ENCODE measurements at regions not wholly inside any gene's neighbourhood (a gene's known extent, or its start where the extent isn't known, plus 50 kb on each side); places are given as distances from the start of the nearest gene placed in this dataset.
A peak's percentile ranks its signal among the peaks of the same experiment; 100 is the strongest.

GRCh38 chr10:42977032-42977416 is 99.8 kb upstream of the RET start:
- no peak overlapping the region for H3K27ac Mint-ChIP-seq
- 69% methylated on average over 2 of the region's 5 CpGs for WGBS (ENCODE audit: insufficient coverage)
- H3K27me3 ChIP-seq (replicated peaks in 1 of 2; ENCODE audit: control insufficient read depth in 2 of 2, extremely low read depth in 1 of 2, insufficient read depth in 2 of 2, low read length in 1 of 2): peaks cover 0 to 25% of the 10 kb centered on the region in 2 experiments

GRCh38 chr10:42979181-42979580 is 97.7 kb upstream of the RET start:
- Histone ChIP-seq H3K27ac (ENCODE audit: low read length) (no peak overlapping the region), H3K4me3 (ENCODE audit: control insufficient read depth in 1 of 2, extremely low read depth in 1 of 2, low read length in 1 of 2) (no peak overlapping the region), H3K9me3 (no peaks in the 10 kb centered on the region), H3K27me3 (replicated peaks in 1 of 2; ENCODE audit: control insufficient read depth in 2 of 2, extremely low read depth in 1 of 2, insufficient read depth in 2 of 2, low read length in 1 of 2) (peaks cover 0 to 22% of the 10 kb centered on the region in 2 experiments), H3K36me3 (ENCODE audit: control insufficient read depth in 2 of 2, extremely low read depth in 1 of 2, insufficient read depth in 1 of 2, low read length in 1 of 2) (no peaks in the 10 kb centered on the region), H3K4me1 (ENCODE audit: control insufficient read depth in 1 of 2, extremely low read depth in 1 of 2, insufficient read depth in 2 of 2, low read length in 2 of 2) (no peaks in the 10 kb centered on the region)
- Mint-ChIP-seq H3K27me3 (peaks cover 0 to 2% of the 10 kb centered on the region in 2 donors), H3K4me1 (no peaks in the 10 kb centered on the region), H3K9me3 (no peaks in the 10 kb centered on the region), H3K36me3 (no peaks in the 10 kb centered on the region), H3K4me3 (no peak overlapping the region), H3K27ac (no peak overlapping the region)
- no peak for ATAC-seq (replicated peaks in 1 of 4)
- ChIA-PET CTCF (no interaction called here), POLR2A (no interaction called here)
- WGBS (ENCODE audit: insufficient coverage): 32% methylated on average over 2 of the region's 2 CpGs
- no peak for DNase-seq

More at GRCh38 chr10:42977032-42977416, 99.8 kb upstream of the RET start:
- ChIA-PET POLR2A (no interaction called here), CTCF (no interaction called here)
- H3K4me3 ChIP-seq (ENCODE audit: control insufficient read depth in 1 of 2, extremely low read depth in 1 of 2, low read length in 1 of 2): no peak overlapping the region
- Mint-ChIP-seq H3K9me3 (no peaks in the 10 kb centered on the region), H3K4me3 (no peak overlapping the region), H3K27me3 (peaks cover 2 to 4% of the 10 kb centered on the region in 2 donors), H3K4me1 (no peaks in the 10 kb centered on the region), H3K36me3 (no peaks in the 10 kb centered on the region)
- H3K9me3 ChIP-seq: no peaks in the 10 kb centered on the region
- H3K36me3 ChIP-seq (ENCODE audit: control insufficient read depth in 2 of 2, extremely low read depth in 1 of 2, insufficient read depth in 1 of 2, low read length in 1 of 2): no peaks in the 10 kb centered on the region
- peak in 1 of 35 experiments; percentile 1 for DNase-seq
- no peaks in the 10 kb centered on the region for H3K4me1 ChIP-seq (ENCODE audit: control insufficient read depth in 1 of 2, extremely low read depth in 1 of 2, insufficient read depth in 2 of 2, low read length in 2 of 2)
- no peak for ATAC-seq (replicated peaks in 1 of 4)
- no peak overlapping the region for H3K27ac ChIP-seq (ENCODE audit: low read length)

- CTCF ChIA-PET: no interaction called here
- POLR2A ChIA-PET: no interaction called here
- Mint-ChIP-seq H3K4me3 (no peak overlapping the region), H3K27ac (no peak overlapping the region), H3K4me1 (no peaks in the 10 kb centered on the region), H3K9me3 (no peaks in the 10 kb centered on the region), H3K36me3 (no peaks in the 10 kb centered on the region), H3K27me3 (peaks cover 0 to 2% of the 10 kb centered on the region in 2 donors)
- peaks cover 0 to 15% of the 10 kb centered on the region in 2 experiments for H3K27me3 ChIP-seq (replicated peaks in 1 of 2; ENCODE audit: control insufficient read depth in 2 of 2, extremely low read depth in 1 of 2, insufficient read depth in 2 of 2, low read length in 1 of 2)
- H3K9me3 ChIP-seq: no peaks in the 10 kb centered on the region
- no peaks in the 10 kb centered on the region for H3K36me3 ChIP-seq (ENCODE audit: control insufficient read depth in 2 of 2, extremely low read depth in 1 of 2, insufficient read depth in 1 of 2, low read length in 1 of 2)
- no peaks in the 10 kb centered on the region for H3K4me1 ChIP-seq (ENCODE audit: control insufficient read depth in 1 of 2, extremely low read depth in 1 of 2, insufficient read depth in 2 of 2, low read length in 2 of 2)
- DNase-seq (peak in 1 of 35 experiments; percentile 6), ATAC-seq (replicated peaks in 1 of 4) (no peak)
- H3K4me3 ChIP-seq (ENCODE audit: control insufficient read depth in 1 of 2, extremely low read depth in 1 of 2, low read length in 1 of 2): no peak overlapping the region
- WGBS (ENCODE audit: insufficient coverage): 80% methylated on average over 9 of the region's 12 CpGs
- no peak overlapping the region for H3K27ac ChIP-seq (ENCODE audit: low read length)
These were observed 97.0 kb upstream of the RET start for GRCh38 chr10:42979721-42980467.

- ChIA-PET CTCF (no interaction called here), POLR2A (no interaction called here)
- Mint-ChIP-seq H3K27ac (no peak overlapping the region), H3K36me3 (no peaks in the 10 kb centered on the region), H3K4me1 (no peaks in the 10 kb centered on the region), H3K27me3 (peaks cover 0 to 2% of the 10 kb centered on the region in 2 donors), H3K9me3 (no peaks in the 10 kb centered on the region), H3K4me3 (no peak overlapping the region)
- H3K4me3 ChIP-seq (ENCODE audit: control insufficient read depth in 1 of 2, extremely low read depth in 1 of 2, low read length in 1 of 2): no peak overlapping the region
- no peak overlapping the region for H3K27ac ChIP-seq (ENCODE audit: low read length)
- H3K9me3 ChIP-seq: no peaks in the 10 kb centered on the region
- H3K36me3 ChIP-seq (ENCODE audit: control insufficient read depth in 2 of 2, extremely low read depth in 1 of 2, insufficient read depth in 1 of 2, low read length in 1 of 2): no peaks in the 10 kb centered on the region
- ATAC-seq (replicated peaks in 1 of 4) (no peak), DNase-seq (peak in 1 of 35 experiments; percentile 8)
- 78% methylated on average over 8 of the region's 15 CpGs for WGBS (ENCODE audit: insufficient coverage)
- peaks cover 0 to 13% of the 10 kb centered on the region in 2 experiments for H3K27me3 ChIP-seq (replicated peaks in 1 of 2; ENCODE audit: control insufficient read depth in 2 of 2, extremely low read depth in 1 of 2, insufficient read depth in 2 of 2, low read length in 1 of 2)
- H3K4me1 ChIP-seq (ENCODE audit: control insufficient read depth in 1 of 2, extremely low read depth in 1 of 2, insufficient read depth in 2 of 2, low read length in 2 of 2): no peaks in the 10 kb centered on the region
These were observed 96.1 kb upstream of the RET start for GRCh38 chr10:42980553-42981357.

GRCh38 chr10:42981358-42982236 is 95.3 kb upstream of the RET start:
- H3K36me3 Mint-ChIP-seq: no peaks in the 10 kb centered on the region
- peaks cover 0 to 11% of the 10 kb centered on the region in 2 experiments for H3K27me3 ChIP-seq (replicated peaks in 1 of 2; ENCODE audit: control insufficient read depth in 2 of 2, extremely low read depth in 1 of 2, insufficient read depth in 2 of 2, low read length in 1 of 2)
- H3K4me1 Mint-ChIP-seq: no peaks in the 10 kb centered on the region
- no peaks in the 10 kb centered on the region for H3K4me1 ChIP-seq (ENCODE audit: control insufficient read depth in 1 of 2, extremely low read depth in 1 of 2, insufficient read depth in 2 of 2, low read length in 2 of 2)
- H3K36me3 ChIP-seq (ENCODE audit: control insufficient read depth in 2 of 2, extremely low read depth in 1 of 2, insufficient read depth in 1 of 2, low read length in 1 of 2): no peaks in the 10 kb centered on the region
- H3K4me3 Mint-ChIP-seq: no peak overlapping the region
- peaks cover 0 to 2% of the 10 kb centered on the region in 2 donors for H3K27me3 Mint-ChIP-seq
- H3K27ac ChIP-seq (ENCODE audit: low read length): no peak overlapping the region
- ATAC-seq (replicated peaks in 1 of 4) (no peak), DNase-seq (peak in 2 of 35 experiments; percentile 3 to 9)
- H3K9me3 Mint-ChIP-seq: no peaks in the 10 kb centered on the region
- no peaks in the 10 kb centered on the region for H3K9me3 ChIP-seq
- ChIA-PET CTCF (no interaction called here), POLR2A (no interaction called here)
- WGBS (ENCODE audit: insufficient coverage): 86% methylated on average over 24 of the region's 26 CpGs
- H3K4me3 ChIP-seq (ENCODE audit: control insufficient read depth in 1 of 2, extremely low read depth in 1 of 2, low read length in 1 of 2): no peak overlapping the region
- H3K27ac Mint-ChIP-seq: no peak overlapping the region

GRCh38 chr10:42982891-42983506 is 93.9 kb upstream of the RET start:
- no peak overlapping the region for H3K27ac ChIP-seq (ENCODE audit: low read length)
- H3K4me1 ChIP-seq (ENCODE audit: control insufficient read depth in 1 of 2, extremely low read depth in 1 of 2, insufficient read depth in 2 of 2, low read length in 2 of 2): peaks cover 4 to 6% of the 10 kb centered on the region in 2 experiments
- H3K4me1 Mint-ChIP-seq: peaks cover 0 to 7% (median 5%) of the 10 kb centered on the region in 3 donors
- ATAC-seq (replicated peaks in 1 of 4) (no peak), DNase-seq (peak in 1 of 35 experiments; percentile 2)
- no peak overlapping the region for H3K4me3 Mint-ChIP-seq
- H3K4me3 ChIP-seq (ENCODE audit: control insufficient read depth in 1 of 2, extremely low read depth in 1 of 2, low read length in 1 of 2): no peak overlapping the region
- WGBS (ENCODE audit: insufficient coverage): 84% methylated on average over 9 of the region's 12 CpGs
- CTCF ChIA-PET: no interaction called here
- H3K9me3 ChIP-seq: no peaks in the 10 kb centered on the region
- no peaks in the 10 kb centered on the region for H3K9me3 Mint-ChIP-seq
- no peak overlapping the region for H3K27ac Mint-ChIP-seq
- no peaks in the 10 kb centered on the region for H3K27me3 Mint-ChIP-seq
- H3K36me3 ChIP-seq (ENCODE audit: control insufficient read depth in 2 of 2, extremely low read depth in 1 of 2, insufficient read depth in 1 of 2, low read length in 1 of 2): no peaks in the 10 kb centered on the region
- peaks cover 0 to 19% of the 10 kb centered on the region in 2 experiments for H3K27me3 ChIP-seq (replicated peaks in 1 of 2; ENCODE audit: control insufficient read depth in 2 of 2, extremely low read depth in 1 of 2, insufficient read depth in 2 of 2, low read length in 1 of 2)
- POLR2A ChIA-PET: no interaction called here
- H3K36me3 Mint-ChIP-seq: no peaks in the 10 kb centered on the region

All from T-cell (primary cell).